DOHH2 (cell line): ENCODE measurements at regions not wholly inside any gene's neighbourhood (a gene's known extent, or its start where the extent isn't known, plus 50 kb on each side); places are given as distances from the start of the nearest gene placed in this dataset.
"Not testable (repeated sequence)": the region's sequence is repeated elsewhere in the genome, so short reads cannot be mapped to it uniquely, and the experiment has no call there.

Experiments
- CTCF ChIP-seq: fragments of 200-600 bp; sonication (generic); IDR thresholded peaks from one replicate; pipeline ENCODE4 v1.5.1; 2014; ENCODE audit warnings: antibody characterized with exemption, mild to moderate bottlenecking, low read depth, low read length; ENCODE audit not compliant: poor library complexity, severe bottlenecking
- EZH2phosphoT487 ChIP-seq: fragments of 200-600 bp; sonication (generic); IDR thresholded peaks from 2 replicates; pipeline ENCODE4 v1.6.1; 2017; ENCODE audit warnings: borderline replicate concordance, mild to moderate bottlenecking, antibody characterized with exemption, low read length, moderate library complexity, mixed read lengths

GRCh38 chr3:597304-597703, 400.7 kb downstream of the CHL1 start:
- TF ChIP-seq CTCF, EZH2phosphoT487: not testable (repeated sequence)
